Panc1 (cell line): ENCODE measurements at regions not wholly inside any gene's neighbourhood (a gene's known extent, or its start where the extent isn't known, plus 50 kb on each side); places are given as distances from the start of the nearest gene placed in this dataset.

Experiments used
- ATAC-seq: fragments of 200-7000 bp; cut with Tn5 transposase; 2 replicates; pipeline ENCODE4 v1.9.1; 2020; ENCODE audit warnings: mild to moderate bottlenecking, moderate library complexity
- BruUV-seq: library from RNA; stranded (reverse); fragments of 400-500 nt; replicated peaks from 2 replicates; lab custom pipeline; 2021; lab: Mats Ljungman, UMichigan
- CTCF ChIA-PET: fragments of 300-600 bp; sonication (Branson Sonifier 250); formaldehyde crosslinking; loops from one replicate; lab custom pipeline; 2022; ENCODE audit warnings: antibody characterized with exemption; lab: Charles Lee
- POLR2A ChIA-PET: fragments of 300-600 bp; sonication (Branson Sonifier 250); formaldehyde crosslinking; loops from one replicate; lab custom pipeline; 2022; ENCODE audit warnings: antibody characterized with exemption; lab: Charles Lee
- DNase-seq: peaks from one replicate; pipeline ENCODE4 v3.0.0-alpha.2; 2010; ENCODE audit warnings: low read depth, low spot score
- H3K27ac ChIP-seq: 2 replicates; pipeline ENCODE4 v1.5.1; 2011; ENCODE audit warnings: mild to moderate bottlenecking, low read length, inconsistent platforms
- H3K27me3 ChIP-seq: fragments of 200-500 bp; sonication (Bioruptor generic); 2 replicates; pipeline ENCODE4 v1.6.0; 2014; ENCODE audit warnings: low read length, inconsistent platforms; ENCODE audit not compliant: control insufficient read depth, insufficient read depth
- H3K36me3 ChIP-seq: fragments of 200-500 bp; sonication (Bioruptor generic); 2 replicates; pipeline ENCODE4 v1.5.1; 2014; ENCODE audit warnings: inconsistent platforms, mild to moderate bottlenecking, low read length, moderate library complexity; ENCODE audit not compliant: control insufficient read depth, insufficient read depth
- H3K4me1 ChIP-seq: 2 replicates; pipeline ENCODE4 v1.5.1; 2011; ENCODE audit warnings: inconsistent platforms, mild to moderate bottlenecking, low read length, moderate library complexity; ENCODE audit not compliant: control insufficient read depth, insufficient read depth
- H3K4me3 ChIP-seq, 2 experiments: 2 replicates each; pipeline ENCODE4 v1.5.1; 2011 to 2012; ENCODE audit warnings: low read depth in 2 of 2, low read length in 2 of 2, mild to moderate bottlenecking in 2 of 2, inconsistent platforms in 1 of 2, moderate library complexity in 1 of 2
- H3K9me3 ChIP-seq: fragments of 200-500 bp; sonication (Bioruptor generic); 2 replicates; pipeline ENCODE4 v1.5.1; 2014; ENCODE audit warnings: low read depth, mild to moderate bottlenecking, inconsistent platforms, low read length, moderate library complexity; ENCODE audit not compliant: control insufficient read depth, insufficient read depth
- POLR2AphosphoS5 ChIP-seq: IDR thresholded peaks from 2 replicates; pipeline ENCODE4 v1.6.1; 2012; ENCODE audit warnings: mild to moderate bottlenecking, low read depth, low read length, moderate library complexity
- SIN3A ChIP-seq: IDR thresholded peaks from 2 replicates; pipeline ENCODE4 v1.6.1; 2012; ENCODE audit warnings: low read depth, mild to moderate bottlenecking, low read length, moderate library complexity, borderline replicate concordance; ENCODE audit not compliant: insufficient read depth
- TCF7L2 ChIP-seq: IDR thresholded peaks from 2 replicates; pipeline ENCODE4 v1.6.1; 2011; ENCODE audit warnings: mild to moderate bottlenecking, low read depth, low read length, inconsistent platforms
- in situ Hi-C: cut with HindIII; loops from 2 replicates; pipeline ENCODE4 v1.10.0; 2016; ENCODE audit warnings: low sequenced_read_pairs, low pct_unique_long_range_greater_than_20kb
- intact Hi-C: fragments of 100-400 bp; cut with micrococcal nuclease; formaldehyde crosslinking; loops from one replicate; pipeline ENCODE4 v1.10.0; 2022; ENCODE audit not compliant: unreplicated experiment
- TF ChIP-seq, protein P1 (sequence below): fragments of 450-650 bp; IDR thresholded peaks from 2 replicates; pipeline ENCODE4 v1.5.1; 2017; ENCODE audit warnings: mild to moderate bottlenecking
- TF ChIP-seq, protein P2 (sequence below), 2 experiments: IDR thresholded peaks; 2 replicates each; pipeline ENCODE4 v1.6.1; 2011 to 2012; ENCODE audit warnings: low read depth in 2 of 2, control low read depth in 1 of 2, low read length in 1 of 2, mild to moderate bottlenecking in 1 of 2, moderate library complexity in 1 of 2; ENCODE audit not compliant: insufficient read depth in 1 of 2

DNA sequence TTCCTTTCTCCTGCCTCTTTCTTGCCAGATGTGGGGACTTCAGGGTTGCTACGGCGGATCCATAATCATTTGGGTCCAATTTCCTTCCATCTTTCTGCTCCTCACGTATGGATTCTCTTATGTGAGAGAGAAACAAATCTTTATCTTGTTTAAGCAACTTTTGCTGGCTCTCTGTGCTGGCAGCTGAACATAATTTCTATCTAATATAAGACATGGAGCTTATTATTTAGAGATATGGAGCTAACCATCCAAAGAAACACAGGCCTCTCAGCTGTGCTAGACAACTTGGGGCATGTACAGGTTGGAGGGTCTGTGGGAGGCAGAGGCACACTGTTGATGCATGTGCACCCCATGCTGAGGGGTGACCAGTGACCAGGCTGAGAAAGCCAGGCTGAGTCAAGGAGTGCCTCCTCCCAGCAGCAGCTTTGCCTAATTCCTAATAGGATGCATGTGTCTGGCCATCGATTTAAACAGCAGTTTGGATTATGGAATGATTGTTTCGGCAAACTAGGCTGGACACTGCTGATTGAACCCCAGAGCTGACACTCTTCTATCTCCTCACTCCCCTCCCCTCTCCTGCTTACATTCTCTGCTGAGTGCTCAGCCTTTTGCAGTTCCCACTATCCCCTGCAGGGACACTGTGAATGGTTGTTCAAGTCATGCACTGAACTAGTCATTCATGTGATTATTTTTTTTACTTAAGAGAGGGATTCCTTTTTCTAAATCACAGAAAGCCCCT, 195.8 kb downstream of the ERCC6L2 start:
- Histone ChIP-seq H3K9me3 (no peaks in the 10 kb centered on the region), H3K27me3 (no peaks in the 10 kb centered on the region), H3K36me3 (no peaks in the 10 kb centered on the region), H3K4me1 (no peaks in the 10 kb centered on the region), H3K4me3 (no peak overlapping the region), H3K27ac (no peak overlapping the region)
- POLR2A ChIA-PET, result no interaction called here
- CTCF ChIA-PET, result no interaction called here
- ATAC-seq (peak; percentile 83; the same call in 1 of the 2 replicates), DNase-seq (no peak)
- BruUV-seq, result no TSS peak
- in situ Hi-C loops, result no loop called here
- intact Hi-C loops, result no loop called here
- TF ChIP-seq, protein P1, sequence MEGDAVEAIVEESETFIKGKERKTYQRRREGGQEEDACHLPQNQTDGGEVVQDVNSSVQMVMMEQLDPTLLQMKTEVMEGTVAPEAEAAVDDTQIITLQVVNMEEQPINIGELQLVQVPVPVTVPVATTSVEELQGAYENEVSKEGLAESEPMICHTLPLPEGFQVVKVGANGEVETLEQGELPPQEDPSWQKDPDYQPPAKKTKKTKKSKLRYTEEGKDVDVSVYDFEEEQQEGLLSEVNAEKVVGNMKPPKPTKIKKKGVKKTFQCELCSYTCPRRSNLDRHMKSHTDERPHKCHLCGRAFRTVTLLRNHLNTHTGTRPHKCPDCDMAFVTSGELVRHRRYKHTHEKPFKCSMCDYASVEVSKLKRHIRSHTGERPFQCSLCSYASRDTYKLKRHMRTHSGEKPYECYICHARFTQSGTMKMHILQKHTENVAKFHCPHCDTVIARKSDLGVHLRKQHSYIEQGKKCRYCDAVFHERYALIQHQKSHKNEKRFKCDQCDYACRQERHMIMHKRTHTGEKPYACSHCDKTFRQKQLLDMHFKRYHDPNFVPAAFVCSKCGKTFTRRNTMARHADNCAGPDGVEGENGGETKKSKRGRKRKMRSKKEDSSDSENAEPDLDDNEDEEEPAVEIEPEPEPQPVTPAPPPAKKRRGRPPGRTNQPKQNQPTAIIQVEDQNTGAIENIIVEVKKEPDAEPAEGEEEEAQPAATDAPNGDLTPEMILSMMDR, result peak; percentile 56
- TF ChIP-seq TCF7L2 (no peak), POLR2AphosphoS5 (no peak)
- TF ChIP-seq, protein P2, sequence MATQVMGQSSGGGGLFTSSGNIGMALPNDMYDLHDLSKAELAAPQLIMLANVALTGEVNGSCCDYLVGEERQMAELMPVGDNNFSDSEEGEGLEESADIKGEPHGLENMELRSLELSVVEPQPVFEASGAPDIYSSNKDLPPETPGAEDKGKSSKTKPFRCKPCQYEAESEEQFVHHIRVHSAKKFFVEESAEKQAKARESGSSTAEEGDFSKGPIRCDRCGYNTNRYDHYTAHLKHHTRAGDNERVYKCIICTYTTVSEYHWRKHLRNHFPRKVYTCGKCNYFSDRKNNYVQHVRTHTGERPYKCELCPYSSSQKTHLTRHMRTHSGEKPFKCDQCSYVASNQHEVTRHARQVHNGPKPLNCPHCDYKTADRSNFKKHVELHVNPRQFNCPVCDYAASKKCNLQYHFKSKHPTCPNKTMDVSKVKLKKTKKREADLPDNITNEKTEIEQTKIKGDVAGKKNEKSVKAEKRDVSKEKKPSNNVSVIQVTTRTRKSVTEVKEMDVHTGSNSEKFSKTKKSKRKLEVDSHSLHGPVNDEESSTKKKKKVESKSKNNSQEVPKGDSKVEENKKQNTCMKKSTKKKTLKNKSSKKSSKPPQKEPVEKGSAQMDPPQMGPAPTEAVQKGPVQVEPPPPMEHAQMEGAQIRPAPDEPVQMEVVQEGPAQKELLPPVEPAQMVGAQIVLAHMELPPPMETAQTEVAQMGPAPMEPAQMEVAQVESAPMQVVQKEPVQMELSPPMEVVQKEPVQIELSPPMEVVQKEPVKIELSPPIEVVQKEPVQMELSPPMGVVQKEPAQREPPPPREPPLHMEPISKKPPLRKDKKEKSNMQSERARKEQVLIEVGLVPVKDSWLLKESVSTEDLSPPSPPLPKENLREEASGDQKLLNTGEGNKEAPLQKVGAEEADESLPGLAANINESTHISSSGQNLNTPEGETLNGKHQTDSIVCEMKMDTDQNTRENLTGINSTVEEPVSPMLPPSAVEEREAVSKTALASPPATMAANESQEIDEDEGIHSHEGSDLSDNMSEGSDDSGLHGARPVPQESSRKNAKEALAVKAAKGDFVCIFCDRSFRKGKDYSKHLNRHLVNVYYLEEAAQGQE (IDR thresholded peaks at IDR 0.05; ENCODE audit: insufficient read depth in 1 of 2, low read depth in 2 of 2, low read length in 1 of 2), result no peak

DNA sequence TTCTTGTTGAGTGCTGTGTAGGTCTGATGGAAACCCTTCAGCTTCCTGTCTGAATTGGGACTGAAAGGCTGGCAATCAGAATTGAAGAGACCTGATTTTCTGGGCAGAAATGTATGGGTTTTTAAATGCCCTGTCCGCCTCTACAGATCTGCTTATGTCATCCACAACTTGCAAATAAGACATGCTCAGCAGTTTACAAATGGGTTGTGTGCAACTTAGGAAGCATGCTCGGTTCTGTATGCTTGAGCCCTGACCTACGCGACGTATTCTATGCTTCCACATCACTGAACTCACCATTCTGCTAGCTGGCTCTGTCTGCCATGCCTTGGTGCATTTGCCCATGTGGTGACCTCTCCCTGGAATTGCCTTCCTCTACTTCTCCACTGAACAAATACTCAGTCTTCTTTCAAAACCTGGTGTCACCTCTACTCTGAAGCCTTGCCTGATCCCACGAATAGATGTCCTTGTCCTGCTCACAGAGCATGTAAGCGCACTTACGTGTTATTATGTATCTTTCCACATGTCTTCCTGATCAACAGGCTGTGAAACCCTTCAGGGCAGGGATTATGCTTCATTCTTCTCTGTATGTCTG, 194.2 kb downstream of the ERCC6L2 start:
- Histone ChIP-seq H3K36me3 (no peaks in the 10 kb centered on the region), H3K27ac (no peak overlapping the region), H3K27me3 (no peaks in the 10 kb centered on the region), H3K4me3 (no peak overlapping the region), H3K9me3 (no peaks in the 10 kb centered on the region), H3K4me1 (no peaks in the 10 kb centered on the region)
- BruUV-seq, result no TSS peak
- intact Hi-C loops, result no loop called here
- ATAC-seq (no peak), DNase-seq (no peak)
- TF ChIP-seq, protein P2 (IDR thresholded peaks at IDR 0.05; ENCODE audit: insufficient read depth in 1 of 2, low read depth in 2 of 2, low read length in 1 of 2), result no peak
- no peak for TF ChIP-seq SIN3A
- TF ChIP-seq POLR2AphosphoS5, result no peak
- no peak for TF ChIP-seq TCF7L2
- TF ChIP-seq, protein P1, result no peak
- in situ Hi-C loops, result no loop called here
- ChIA-PET CTCF (no interaction called here), POLR2A (no interaction called here)
